ENCODE measurements at regions not wholly inside any gene's neighbourhood (a gene's known extent, or its start where the extent isn't known, plus 50 kb on each side); places are given as distances from the start of the nearest gene placed in this dataset.

GRCh38 chr13:61672756-61673155, 257.1 kb upstream of the PCDH20 start:
- Histone ChIP-seq H3K27me3 (ENCODE audit: insufficient read depth, low read depth, severe bottlenecking) (no peaks in the 10 kb centered on the region), H3K9me3 (ENCODE audit: severe bottlenecking) (no peaks in the 10 kb centered on the region), H3K4me3 (ENCODE audit: low read depth, low read length) (no peak overlapping the region), H3K36me3 (no peaks in the 10 kb centered on the region), H3K27ac (no peak overlapping the region)
- no peak for TF ChIP-seq CTCF (IDR thresholded peaks at IDR 0.05; ENCODE audit: low read depth, low read length)
- DNase-seq = no peak

GRCh38 chr13:61670384-61671161, 254.9 kb upstream of the PCDH20 start:
- Histone ChIP-seq H3K27me3 (ENCODE audit: insufficient read depth, low read depth, severe bottlenecking) (no peaks in the 10 kb centered on the region), H3K4me3 (ENCODE audit: low read depth, low read length) (no peak overlapping the region), H3K27ac (no peak overlapping the region), H3K36me3 (no peaks in the 10 kb centered on the region), H3K9me3 (ENCODE audit: severe bottlenecking) (no peaks in the 10 kb centered on the region)
- TF ChIP-seq CTCF (IDR thresholded peaks at IDR 0.05; ENCODE audit: low read depth, low read length) = no peak
- DNase-seq = no peak

GRCh38 chr13:61664801-61665705, 249.4 kb upstream of the PCDH20 start:
- TF ChIP-seq CTCF (IDR thresholded peaks at IDR 0.05; ENCODE audit: low read depth, low read length) = no peak
- H3K27ac ChIP-seq = no peak overlapping the region

GRCh38 chr13:61654481-61654880, 238.8 kb upstream of the PCDH20 start:
- H3K9me3 ChIP-seq (ENCODE audit: severe bottlenecking) = no peaks in the 10 kb centered on the region

More at GRCh38 chr13:61664801-61665705, 249.4 kb upstream of the PCDH20 start:
- H3K9me3 ChIP-seq (ENCODE audit: severe bottlenecking) = no peaks in the 10 kb centered on the region
- no peak overlapping the region for H3K4me3 ChIP-seq (ENCODE audit: low read depth, low read length)
- H3K27me3 ChIP-seq (ENCODE audit: insufficient read depth, low read depth, severe bottlenecking) = no peaks in the 10 kb centered on the region
- DNase-seq = no peak
- no peaks in the 10 kb centered on the region for H3K36me3 ChIP-seq

GRCh38 chr13:61648547-61648946, 232.9 kb upstream of the PCDH20 start:
- Histone ChIP-seq H3K9me3 (ENCODE audit: severe bottlenecking) (no peaks in the 10 kb centered on the region), H3K27me3 (ENCODE audit: insufficient read depth, low read depth, severe bottlenecking) (no peaks in the 10 kb centered on the region), H3K27ac (no peak overlapping the region), H3K36me3 (no peaks in the 10 kb centered on the region), H3K4me3 (ENCODE audit: low read depth, low read length) (no peak overlapping the region)
- no peak for DNase-seq
- no peak for TF ChIP-seq CTCF (IDR thresholded peaks at IDR 0.05; ENCODE audit: low read depth, low read length)

More at GRCh38 chr13:61654481-61654880, 238.8 kb upstream of the PCDH20 start:
- Histone ChIP-seq H3K4me3 (ENCODE audit: low read depth, low read length) (no peak overlapping the region), H3K27ac (no peak overlapping the region), H3K36me3 (no peaks in the 10 kb centered on the region), H3K27me3 (ENCODE audit: insufficient read depth, low read depth, severe bottlenecking) (no peaks in the 10 kb centered on the region)
- DNase-seq = no peak
- TF ChIP-seq CTCF (IDR thresholded peaks at IDR 0.05; ENCODE audit: low read depth, low read length) = no peak
